ENCODE measurements at regions not wholly inside any gene's neighbourhood (a gene's known extent, or its start where the extent isn't known, plus 50 kb on each side); places are given as distances from the start of the nearest gene placed in this dataset.

DNA sequence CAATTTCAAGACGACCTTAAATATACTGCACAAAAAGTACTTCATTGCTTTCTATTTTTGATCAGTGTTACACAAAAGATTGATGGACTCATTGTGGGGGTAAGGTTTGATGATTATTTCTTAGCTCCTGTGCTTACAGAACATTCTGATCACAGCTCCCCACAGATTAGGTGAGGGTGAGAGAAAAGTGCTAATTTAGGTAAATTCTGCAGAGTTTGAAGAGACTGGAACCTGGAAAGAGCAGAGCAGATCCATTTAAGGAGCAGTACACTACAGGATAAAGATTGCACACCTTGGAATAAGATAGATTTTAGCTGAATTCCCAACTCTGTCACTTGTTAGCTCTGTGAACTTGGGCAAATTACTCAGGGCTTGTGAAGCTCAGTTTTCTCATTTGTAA lies 291.9 kb upstream of the CDH7 start:
- no peak overlapping the region for H3K4me3 ChIP-seq
- DNase-seq, result no peak
- H3K9me3 ChIP-seq, result no peaks in the 10 kb centered on the region
- H3K27me3 ChIP-seq, result no peaks in the 10 kb centered on the region
- H3K36me3 ChIP-seq, result no peaks in the 10 kb centered on the region

DNA sequence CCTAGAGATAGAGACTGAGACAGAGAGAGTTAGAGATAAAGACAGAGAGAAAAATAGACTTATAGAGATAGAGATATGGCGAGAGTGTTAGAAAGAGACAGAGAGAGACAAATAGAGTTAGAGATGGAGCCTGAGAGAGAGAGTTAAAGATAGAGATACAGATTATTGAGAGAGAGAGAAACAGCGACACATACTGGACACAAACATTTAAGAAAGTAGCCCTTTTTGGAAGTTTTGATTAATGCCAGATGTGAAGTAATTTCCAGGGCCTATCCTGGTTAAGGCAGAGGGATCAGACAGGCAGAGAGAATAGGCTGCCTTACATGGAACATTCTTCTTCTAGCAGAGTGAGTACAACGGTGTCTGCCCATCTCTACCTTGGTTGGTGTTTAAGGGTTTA lies 311.6 kb upstream of the CDH7 start:
- Histone ChIP-seq H3K9me3 (no peaks in the 10 kb centered on the region), H3K4me3 (no peak overlapping the region), H3K27me3 (no peaks in the 10 kb centered on the region), H3K36me3 (no peaks in the 10 kb centered on the region)
- DNase-seq, result no peak

GRCh38 chr18:65436430-65436829 lies 314.4 kb upstream of the CDH7 start:
- no peak for DNase-seq
- Histone ChIP-seq H3K27me3 (no peaks in the 10 kb centered on the region), H3K4me3 (no peak overlapping the region), H3K9me3 (no peaks in the 10 kb centered on the region), H3K36me3 (no peaks in the 10 kb centered on the region)

- Histone ChIP-seq H3K9me3 (no peaks in the 10 kb centered on the region), H3K36me3 (no peaks in the 10 kb centered on the region), H3K27me3 (no peaks in the 10 kb centered on the region), H3K4me3 (no peak overlapping the region)
- DNase-seq, result no peak
Measured at GRCh38 chr18:65435534-65435933, 315.3 kb upstream of the CDH7 start.

- DNase-seq, result no peak
- H3K27me3 ChIP-seq, result no peaks in the 10 kb centered on the region
- no peaks in the 10 kb centered on the region for H3K9me3 ChIP-seq
- H3K4me3 ChIP-seq, result no peak overlapping the region
- H3K36me3 ChIP-seq, result no peaks in the 10 kb centered on the region
Measured at GRCh38 chr18:65429601-65430000, 321.2 kb upstream of the CDH7 start.

- peaks cover 3% of the 10 kb centered on the region; the same call in 1 of the 2 replicates for H3K9me3 ChIP-seq
- DNase-seq, result no peak
- no peak overlapping the region for H3K4me3 ChIP-seq
- H3K36me3 ChIP-seq, result no peaks in the 10 kb centered on the region
- no peaks in the 10 kb centered on the region for H3K27me3 ChIP-seq
Measured at GRCh38 chr18:65425366-65425765, 325.4 kb upstream of the CDH7 start.

DNA sequence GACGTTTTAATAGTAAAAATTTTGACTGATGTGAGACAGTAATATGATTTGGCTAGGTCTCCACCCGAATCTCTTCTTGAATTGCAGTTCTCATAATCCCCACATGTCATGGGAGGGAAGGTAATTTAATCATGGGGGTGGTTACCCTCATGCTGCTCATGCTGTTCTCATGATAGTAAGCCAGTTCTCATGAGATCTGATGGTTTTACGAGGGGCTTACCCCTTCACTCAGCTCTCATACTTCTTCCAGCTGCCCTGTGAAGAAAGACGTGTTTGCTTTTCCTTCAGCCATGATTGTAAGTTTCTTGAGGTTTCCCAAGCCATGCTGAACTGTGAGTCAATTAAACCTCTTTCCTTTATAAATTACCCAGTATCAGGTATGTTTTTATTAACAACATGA lies 327.0 kb upstream of the CDH7 start:
- no peaks in the 10 kb centered on the region for H3K27me3 ChIP-seq
- peaks cover 3% of the 10 kb centered on the region; the same call in 1 of the 2 replicates for H3K9me3 ChIP-seq
- H3K36me3 ChIP-seq, result no peaks in the 10 kb centered on the region
- no peak overlapping the region for H3K4me3 ChIP-seq
- DNase-seq, result no peak

- H3K4me3 ChIP-seq, result no peak overlapping the region
- H3K9me3 ChIP-seq, result peaks cover 3% of the 10 kb centered on the region; the same call in 1 of the 2 replicates
- H3K36me3 ChIP-seq, result no peaks in the 10 kb centered on the region
- H3K27me3 ChIP-seq, result no peaks in the 10 kb centered on the region
- no peak for DNase-seq
Measured at GRCh38 chr18:65422544-65423136, 328.2 kb upstream of the CDH7 start.

DNA sequence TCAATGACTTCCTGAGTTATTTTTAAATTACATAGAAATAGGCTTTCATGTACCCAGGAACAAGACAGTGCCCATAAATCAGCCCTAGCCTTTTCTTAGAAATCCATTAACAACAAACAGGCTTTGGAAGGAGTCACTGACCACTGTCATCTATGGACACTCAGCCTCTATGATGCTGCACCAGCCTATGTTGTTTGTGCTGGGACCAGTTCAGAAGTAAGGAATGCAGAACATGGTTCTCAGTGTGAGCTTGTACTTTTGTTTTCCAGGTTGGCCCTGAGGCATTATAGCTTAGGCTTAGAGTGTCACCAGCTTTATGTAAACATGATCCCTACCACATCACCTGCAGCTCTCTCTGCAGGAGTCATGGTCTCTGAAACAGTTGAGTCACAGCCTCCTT lies 335.7 kb upstream of the CDH7 start:
- Histone ChIP-seq H3K36me3 (no peaks in the 10 kb centered on the region), H3K9me3 (no peaks in the 10 kb centered on the region), H3K27me3 (no peaks in the 10 kb centered on the region), H3K4me3 (no peak overlapping the region)
- no peak for DNase-seq

GRCh38 chr18:65414501-65414900 lies 336.3 kb upstream of the CDH7 start:
- H3K4me3 ChIP-seq, result no peak overlapping the region
- no peaks in the 10 kb centered on the region for H3K27me3 ChIP-seq
- DNase-seq, result no peak
- no peaks in the 10 kb centered on the region for H3K36me3 ChIP-seq
- H3K9me3 ChIP-seq, result no peaks in the 10 kb centered on the region

- Histone ChIP-seq H3K4me3 (no peak overlapping the region), H3K9me3 (no peaks in the 10 kb centered on the region), H3K36me3 (no peaks in the 10 kb centered on the region), H3K27me3 (no peaks in the 10 kb centered on the region)
- no peak for DNase-seq
Measured at GRCh38 chr18:65411061-65411460, 339.8 kb upstream of the CDH7 start.

DNA sequence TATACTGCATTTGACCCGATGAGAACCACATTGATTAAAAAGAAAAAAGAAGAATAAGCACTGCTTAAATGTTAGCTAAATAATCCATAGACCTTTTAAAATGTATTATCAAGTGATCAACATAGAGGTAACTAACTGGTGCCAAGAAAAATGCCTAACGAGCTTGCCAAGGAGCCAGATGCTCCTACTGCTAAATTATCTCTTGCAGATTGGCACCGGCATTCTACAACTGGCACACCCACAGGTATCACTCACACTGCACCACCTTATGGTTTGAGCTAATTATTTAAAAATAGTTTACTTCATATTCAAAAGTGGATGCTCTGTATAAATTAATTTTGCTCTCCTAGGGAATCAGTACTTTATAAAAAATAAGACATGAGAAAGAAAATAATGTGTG lies 341.6 kb upstream of the CDH7 start:
- H3K9me3 ChIP-seq, result no peaks in the 10 kb centered on the region
- DNase-seq, result no peak
- H3K4me3 ChIP-seq, result no peak overlapping the region
- no peaks in the 10 kb centered on the region for H3K27me3 ChIP-seq
- no peaks in the 10 kb centered on the region for H3K36me3 ChIP-seq

DNA sequence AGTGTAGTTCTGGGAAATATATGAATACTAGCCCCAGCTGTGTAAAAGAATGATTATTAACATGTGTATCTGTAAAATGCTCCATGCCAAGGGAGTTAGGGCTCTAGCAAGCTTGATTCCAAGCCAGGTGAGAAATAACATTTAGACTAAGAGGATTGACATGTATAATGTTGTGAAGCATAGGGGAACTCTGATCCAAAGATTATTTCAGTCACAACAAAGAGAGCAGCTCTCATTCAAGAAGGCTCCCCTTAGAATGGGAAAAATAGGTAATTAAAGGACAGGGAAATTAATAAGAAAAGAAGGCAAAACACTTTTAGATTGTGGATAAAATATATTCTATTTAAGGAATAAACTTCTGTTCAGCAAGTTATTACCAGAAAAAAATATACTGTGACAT lies 347.3 kb upstream of the CDH7 start:
- no peaks in the 10 kb centered on the region for H3K36me3 ChIP-seq
- no peak overlapping the region for H3K4me3 ChIP-seq
- no peaks in the 10 kb centered on the region for H3K9me3 ChIP-seq
- no peak for DNase-seq
- H3K27me3 ChIP-seq, result no peaks in the 10 kb centered on the region

DNA sequence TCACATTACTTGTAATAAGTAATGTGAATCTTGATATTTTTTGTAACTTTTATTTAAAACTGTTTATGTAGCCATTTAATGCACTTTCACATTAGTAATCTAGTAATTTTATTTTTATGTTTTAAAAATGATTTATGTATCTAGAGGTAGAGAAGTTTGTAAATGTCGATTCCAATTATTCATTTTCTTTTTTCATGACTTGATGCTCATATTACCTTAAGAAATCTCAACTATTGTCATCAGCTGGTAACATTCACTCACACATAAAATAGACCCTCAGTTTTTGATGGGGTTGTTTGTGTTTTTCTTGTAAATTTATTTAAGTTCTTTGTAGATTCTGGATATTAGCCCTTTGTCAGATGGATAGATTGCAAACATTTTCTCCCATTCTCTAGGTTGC lies 351.7 kb upstream of the CDH7 start:
- Histone ChIP-seq H3K27me3 (no peaks in the 10 kb centered on the region), H3K36me3 (no peaks in the 10 kb centered on the region), H3K9me3 (no peaks in the 10 kb centered on the region), H3K4me3 (no peak overlapping the region)
- no peak for DNase-seq

DNA sequence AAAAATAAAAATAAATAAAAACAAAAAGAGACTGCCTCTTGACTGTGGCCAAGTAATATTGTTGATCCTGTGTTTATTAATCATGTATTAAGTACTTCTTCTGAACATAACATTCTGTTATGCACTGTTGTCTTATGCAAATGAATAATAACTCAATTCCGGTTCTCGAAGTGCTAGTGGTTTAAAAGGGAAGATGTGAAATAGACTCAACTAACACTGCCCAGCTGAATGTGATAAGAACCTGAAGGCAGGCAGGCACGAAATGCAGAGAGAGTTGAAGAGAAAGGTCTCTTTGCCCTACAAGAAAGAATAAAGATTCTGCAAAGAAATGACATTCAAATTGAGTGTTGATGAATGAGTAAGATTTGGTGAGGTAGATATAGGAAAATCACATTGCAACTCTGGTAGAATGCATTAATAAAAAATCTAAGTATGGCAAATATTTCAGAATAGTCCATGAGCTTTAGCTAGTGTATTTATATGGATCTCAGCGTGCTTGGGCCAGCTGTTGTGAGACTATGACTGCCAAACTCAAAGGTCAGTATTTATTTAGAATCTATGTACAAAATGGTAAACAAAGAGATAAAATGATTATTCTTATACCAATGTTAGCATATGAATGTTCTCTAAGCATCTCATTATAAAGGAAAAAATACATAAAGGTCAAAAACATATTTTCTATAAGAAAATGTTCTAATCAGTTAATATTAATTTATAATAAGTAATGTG lies 352.3 kb upstream of the CDH7 start:
- no peak for DNase-seq
- Histone ChIP-seq H3K4me3 (no peak overlapping the region), H3K27me3 (no peaks in the 10 kb centered on the region), H3K9me3 (no peaks in the 10 kb centered on the region), H3K36me3 (no peaks in the 10 kb centered on the region)

DNA sequence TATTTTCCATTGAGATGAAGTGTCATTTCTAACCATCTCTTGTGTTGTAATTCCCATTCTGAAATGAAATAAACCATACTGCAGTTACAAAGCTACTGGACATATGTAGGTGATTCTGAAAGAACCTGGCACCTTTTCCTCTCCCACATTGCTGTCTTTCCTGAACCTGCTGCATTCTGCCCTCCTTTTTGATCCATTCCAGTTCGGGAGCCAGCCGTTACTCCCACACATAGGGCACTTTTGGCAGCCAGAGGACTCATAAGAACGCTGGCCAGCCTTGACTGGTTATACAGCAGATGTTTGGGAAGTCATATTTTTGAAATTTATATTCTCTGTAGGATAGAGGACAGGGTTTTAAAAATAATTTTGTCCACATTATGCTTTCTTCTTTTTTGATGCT lies 369.8 kb upstream of the CDH7 start:
- DNase-seq, result no peak
- H3K4me3 ChIP-seq, result no peak overlapping the region

GRCh38 chr18:65380571-65380970 lies 370.2 kb upstream of the CDH7 start:
- Histone ChIP-seq H3K9me3 (no peaks in the 10 kb centered on the region), H3K36me3 (no peaks in the 10 kb centered on the region)

More for the DNA sequence above, 369.8 kb upstream of the CDH7 start:
- Histone ChIP-seq H3K36me3 (no peaks in the 10 kb centered on the region), H3K9me3 (no peaks in the 10 kb centered on the region), H3K27me3 (no peaks in the 10 kb centered on the region)

GRCh38 chr18:65372904-65373303 lies 377.9 kb upstream of the CDH7 start:
- H3K4me3 ChIP-seq, result no peak overlapping the region
- no peaks in the 10 kb centered on the region for H3K36me3 ChIP-seq
- no peaks in the 10 kb centered on the region for H3K9me3 ChIP-seq
- no peak for DNase-seq
- H3K27me3 ChIP-seq, result peaks cover 2% of the 10 kb centered on the region; the same call in 1 of the 2 replicates

More at GRCh38 chr18:65380571-65380970, 370.2 kb upstream of the CDH7 start:
- Histone ChIP-seq H3K4me3 (no peak overlapping the region), H3K27me3 (no peaks in the 10 kb centered on the region)
- DNase-seq, result no peak
